HG03575 (cell line): ENCODE measurements at regions not wholly inside any gene's neighbourhood (a gene's known extent, or its start where the extent isn't known, plus 50 kb on each side); places are given as distances from the start of the nearest gene placed in this dataset.

Source experiments
- ATAC-seq: cut with Tn5 transposase; IDR thresholded peaks from one replicate; pipeline ENCODE4 v1.9.1; 2021; ENCODE audit not compliant: unreplicated experiment, insufficient number of reproducible peaks, low FRiP score; ENCODE audit errors: extremely low read depth

DNA sequence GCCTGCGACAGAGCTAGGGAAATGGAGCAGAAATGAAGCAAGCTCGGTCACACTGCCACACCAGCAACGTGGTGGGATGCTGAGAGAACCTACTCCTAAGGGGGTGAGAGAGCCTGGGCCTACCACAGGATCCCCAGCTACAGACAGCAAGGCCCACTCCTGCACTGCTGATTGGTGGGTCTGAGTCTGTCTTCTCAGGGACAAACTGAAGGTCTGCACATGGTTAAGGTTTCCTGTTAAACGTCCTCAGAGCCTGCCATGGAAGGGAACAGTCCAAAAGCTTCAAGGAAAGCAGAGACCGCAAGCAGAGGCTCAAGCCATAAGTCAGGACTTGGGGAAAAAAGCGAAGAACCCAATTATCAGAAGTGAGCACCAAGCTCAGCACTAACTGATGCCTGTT lies 53.5 kb upstream of the MED4 start:
- ATAC-seq = no peak

DNA sequence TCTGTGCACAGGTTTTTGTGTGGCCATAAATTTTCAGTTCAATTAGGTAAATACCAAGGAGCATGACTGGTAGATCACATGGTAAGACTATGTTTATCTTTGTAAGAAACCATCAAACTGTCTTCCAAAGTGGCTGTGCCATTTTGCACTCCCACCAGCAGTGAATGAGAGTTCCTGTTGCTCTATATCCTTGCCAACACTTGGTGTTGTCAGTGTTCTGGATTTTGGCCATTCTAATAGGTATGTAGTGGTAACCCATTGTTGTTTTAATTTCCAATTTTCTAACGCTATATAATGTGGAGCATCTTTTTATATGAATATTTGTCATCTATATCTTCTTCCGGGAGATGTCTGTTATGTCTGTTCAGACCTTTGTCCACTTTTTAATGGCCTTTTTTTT lies 51.7 kb upstream of the MED4 start:
- no peak for ATAC-seq

DNA sequence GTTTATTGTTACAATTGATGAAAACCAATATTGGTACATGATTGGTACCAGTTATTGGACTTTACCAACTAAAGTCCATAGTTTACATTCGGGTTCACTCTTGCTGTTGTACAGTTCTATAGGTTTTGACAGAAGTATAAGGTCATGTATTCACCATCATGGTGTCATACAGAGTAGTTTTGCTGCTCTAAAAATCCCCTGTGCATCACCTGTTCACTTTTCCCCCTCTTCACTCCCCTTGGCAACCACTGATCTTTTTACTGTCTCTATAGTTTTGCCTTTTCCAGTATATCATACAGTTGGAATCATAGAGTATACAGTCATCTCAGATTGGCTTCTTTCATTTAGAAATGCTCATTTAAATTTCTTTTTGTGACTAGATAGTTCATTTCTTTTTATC lies 51.2 kb upstream of the MED4 start:
- ATAC-seq = no peak
